Activated T-cell treated with anti-CD3 and anti-CD28 coated beads, Interleukin-2, amount 50 U/mL, for 24 hours (primary cell): ENCODE measurements at regions not wholly inside any gene's neighbourhood (a gene's known extent, or its start where the extent isn't known, plus 50 kb on each side); places are given as distances from the start of the nearest gene placed in this dataset.

Experiments
- DNase-seq: peaks from one replicate; pipeline ENCODE4 v3.0.0-alpha.2; 2020
- H3K27ac Mint-ChIP-seq: 2 replicates; pipeline ENCODE4 v1.8.0; 2020; ENCODE audit warnings: mild to moderate bottlenecking, mixed read lengths
- H3K27me3 Mint-ChIP-seq: 2 replicates; pipeline ENCODE4 v1.8.0; 2020; ENCODE audit warnings: mixed read lengths
- H3K36me3 Mint-ChIP-seq: 2 replicates; pipeline ENCODE4 v1.8.0; 2020; ENCODE audit warnings: low read depth, mixed read lengths
- H3K4me1 Mint-ChIP-seq: 2 replicates; pipeline ENCODE4 v1.8.0; 2020; ENCODE audit warnings: low read depth, mixed read lengths
- H3K4me3 Mint-ChIP-seq: 2 replicates; pipeline ENCODE4 v1.8.0; 2020; ENCODE audit warnings: mild to moderate bottlenecking, moderate library complexity, mixed read lengths
- H3K9me3 Mint-ChIP-seq: 2 replicates; pipeline ENCODE4 v1.8.0; 2020; ENCODE audit warnings: mixed read lengths

- Mint-ChIP-seq H3K4me1 (no peaks in the 10 kb centered on the region), H3K4me3 (no peak overlapping the region), H3K27me3 (peaks cover 5% of the 10 kb centered on the region), H3K9me3 (peaks cover 22% of the 10 kb centered on the region), H3K27ac (no peak overlapping the region), H3K36me3 (no peaks in the 10 kb centered on the region)
- DNase-seq, result no peak
Observed at GRCh38 chr9:4402501-4402900, 87.8 kb upstream of the SLC1A1 start.

- Mint-ChIP-seq H3K27me3 (peaks cover 5% of the 10 kb centered on the region), H3K27ac (no peak overlapping the region), H3K9me3 (peaks cover 22% of the 10 kb centered on the region), H3K4me1 (no peaks in the 10 kb centered on the region), H3K4me3 (no peak overlapping the region), H3K36me3 (no peaks in the 10 kb centered on the region)
- DNase-seq, result no peak
Observed at GRCh38 chr9:4400731-4401130, 89.5 kb upstream of the SLC1A1 start.

- H3K27me3 Mint-ChIP-seq, result peaks cover 5% of the 10 kb centered on the region
- H3K36me3 Mint-ChIP-seq, result no peaks in the 10 kb centered on the region
- no peak overlapping the region for H3K4me3 Mint-ChIP-seq
- no peaks in the 10 kb centered on the region for H3K4me1 Mint-ChIP-seq
- no peak for DNase-seq
- no peak overlapping the region for H3K27ac Mint-ChIP-seq
- H3K9me3 Mint-ChIP-seq, result peaks cover 11% of the 10 kb centered on the region
Observed at GRCh38 chr9:4397917-4398316, 92.4 kb upstream of the SLC1A1 start.

- Mint-ChIP-seq H3K36me3 (no peaks in the 10 kb centered on the region), H3K4me3 (no peak overlapping the region), H3K4me1 (no peaks in the 10 kb centered on the region), H3K27ac (no peak overlapping the region), H3K9me3 (no peaks in the 10 kb centered on the region), H3K27me3 (peaks cover 8% of the 10 kb centered on the region)
- DNase-seq, result no peak
Observed at GRCh38 chr9:4393806-4394523, 94.1 kb upstream of the GLIS3 start.

- Mint-ChIP-seq H3K36me3 (no peaks in the 10 kb centered on the region), H3K9me3 (no peaks in the 10 kb centered on the region), H3K4me3 (no peak overlapping the region), H3K27me3 (peaks cover 3% of the 10 kb centered on the region), H3K27ac (no peak overlapping the region), H3K4me1 (peaks cover 4% of the 10 kb centered on the region)
- no peak for DNase-seq
Observed at GRCh38 chr9:4389755-4390154, 89.9 kb upstream of the GLIS3 start.

GRCh38 chr9:4389003-4389402 is 89.1 kb upstream of the GLIS3 start:
- no peaks in the 10 kb centered on the region for H3K36me3 Mint-ChIP-seq
- no peak overlapping the region for H3K4me3 Mint-ChIP-seq
- peaks cover 4% of the 10 kb centered on the region for H3K4me1 Mint-ChIP-seq
- H3K27me3 Mint-ChIP-seq, result peaks cover 3% of the 10 kb centered on the region
- no peaks in the 10 kb centered on the region for H3K9me3 Mint-ChIP-seq
- no peak for DNase-seq
- no peak overlapping the region for H3K27ac Mint-ChIP-seq

GRCh38 chr9:4386819-4387218 is 87.0 kb upstream of the GLIS3 start:
- Mint-ChIP-seq H3K4me1 (peaks cover 4% of the 10 kb centered on the region), H3K36me3 (no peaks in the 10 kb centered on the region), H3K27ac (no peak overlapping the region), H3K27me3 (peaks cover under 1% of the 10 kb centered on the region), H3K4me3 (no peak overlapping the region), H3K9me3 (no peaks in the 10 kb centered on the region)
- DNase-seq, result no peak

- peaks cover 3% of the 10 kb centered on the region for H3K27me3 Mint-ChIP-seq
- peaks cover 4% of the 10 kb centered on the region for H3K4me1 Mint-ChIP-seq
- H3K36me3 Mint-ChIP-seq, result no peaks in the 10 kb centered on the region
- no peak overlapping the region for H3K4me3 Mint-ChIP-seq
- no peak for DNase-seq
- H3K27ac Mint-ChIP-seq, result no peak overlapping the region
- no peaks in the 10 kb centered on the region for H3K9me3 Mint-ChIP-seq
Observed at GRCh38 chr9:4384750-4385149, 84.9 kb upstream of the GLIS3 start.

- H3K4me1 Mint-ChIP-seq, result peaks cover 4% of the 10 kb centered on the region
- peaks cover 3% of the 10 kb centered on the region for H3K27me3 Mint-ChIP-seq
- no peaks in the 10 kb centered on the region for H3K9me3 Mint-ChIP-seq
- H3K27ac Mint-ChIP-seq, result no peak overlapping the region
- no peak for DNase-seq
- no peak overlapping the region for H3K4me3 Mint-ChIP-seq
- H3K36me3 Mint-ChIP-seq, result no peaks in the 10 kb centered on the region
Observed at GRCh38 chr9:4382722-4383317, 83.0 kb upstream of the GLIS3 start.

GRCh38 chr9:4381744-4382143 is 81.9 kb upstream of the GLIS3 start:
- no peak for DNase-seq
- peaks cover 3% of the 10 kb centered on the region for H3K27me3 Mint-ChIP-seq
- H3K36me3 Mint-ChIP-seq, result no peaks in the 10 kb centered on the region
- H3K27ac Mint-ChIP-seq, result no peak overlapping the region
- peaks cover under 1% of the 10 kb centered on the region for H3K4me1 Mint-ChIP-seq
- H3K9me3 Mint-ChIP-seq, result no peaks in the 10 kb centered on the region
- no peak overlapping the region for H3K4me3 Mint-ChIP-seq

- no peak overlapping the region for H3K27ac Mint-ChIP-seq
Observed at GRCh38 chr9:4380406-4380805, 80.5 kb upstream of the GLIS3 start.

GRCh38 chr9:4375424-4376200 is 75.7 kb upstream of the GLIS3 start:
- Mint-ChIP-seq H3K9me3 (no peaks in the 10 kb centered on the region), H3K36me3 (no peaks in the 10 kb centered on the region), H3K4me3 (no peak overlapping the region), H3K27me3 (peaks cover 18% of the 10 kb centered on the region), H3K4me1 (no peaks in the 10 kb centered on the region), H3K27ac (no peak overlapping the region)
- DNase-seq, result no peak

More at GRCh38 chr9:4380406-4380805, 80.5 kb upstream of the GLIS3 start:
- no peak for DNase-seq
- no peaks in the 10 kb centered on the region for H3K4me1 Mint-ChIP-seq
- H3K4me3 Mint-ChIP-seq, result no peak overlapping the region
- H3K9me3 Mint-ChIP-seq, result no peaks in the 10 kb centered on the region
- no peaks in the 10 kb centered on the region for H3K36me3 Mint-ChIP-seq
- peaks cover 3% of the 10 kb centered on the region for H3K27me3 Mint-ChIP-seq

GRCh38 chr9:4371108-4371507 is 71.2 kb upstream of the GLIS3 start:
- Mint-ChIP-seq H3K4me1 (no peaks in the 10 kb centered on the region), H3K27ac (no peak overlapping the region), H3K36me3 (no peaks in the 10 kb centered on the region), H3K4me3 (no peak overlapping the region), H3K27me3 (peaks cover 18% of the 10 kb centered on the region), H3K9me3 (no peaks in the 10 kb centered on the region)
- no peak for DNase-seq

- Mint-ChIP-seq H3K4me1 (peaks cover 5% of the 10 kb centered on the region), H3K27me3 (peaks cover 18% of the 10 kb centered on the region), H3K9me3 (no peaks in the 10 kb centered on the region), H3K4me3 (no peak overlapping the region), H3K27ac (no peak overlapping the region), H3K36me3 (no peaks in the 10 kb centered on the region)
- no peak for DNase-seq
Observed at GRCh38 chr9:4370501-4370900, 70.6 kb upstream of the GLIS3 start.
